Activated T-cell treated with anti-CD3 and anti-CD28 coated beads, Interleukin-2, amount 50 U/mL, for 24 hours (primary cell): ENCODE measurements at regions not wholly inside any gene's neighbourhood (a gene's known extent, or its start where the extent isn't known, plus 50 kb on each side); places are given as distances from the start of the nearest gene placed in this dataset.

ENCODE experiments used
- DNase-seq: peaks from one replicate; pipeline ENCODE4 v3.0.0-alpha.2; 2020
- H3K27ac Mint-ChIP-seq: 2 replicates; pipeline ENCODE4 v1.8.0; 2020; ENCODE audit warnings: mild to moderate bottlenecking, mixed read lengths
- H3K27me3 Mint-ChIP-seq: 2 replicates; pipeline ENCODE4 v1.8.0; 2020; ENCODE audit warnings: mixed read lengths
- H3K36me3 Mint-ChIP-seq: 2 replicates; pipeline ENCODE4 v1.8.0; 2020; ENCODE audit warnings: low read depth, mixed read lengths
- H3K4me1 Mint-ChIP-seq: 2 replicates; pipeline ENCODE4 v1.8.0; 2020; ENCODE audit warnings: low read depth, mixed read lengths
- H3K4me3 Mint-ChIP-seq: 2 replicates; pipeline ENCODE4 v1.8.0; 2020; ENCODE audit warnings: mild to moderate bottlenecking, moderate library complexity, mixed read lengths
- H3K9me3 Mint-ChIP-seq: 2 replicates; pipeline ENCODE4 v1.8.0; 2020; ENCODE audit warnings: mixed read lengths

- H3K27me3 Mint-ChIP-seq, result no peaks in the 10 kb centered on the region
- no peaks in the 10 kb centered on the region for H3K36me3 Mint-ChIP-seq
- H3K9me3 Mint-ChIP-seq, result no peaks in the 10 kb centered on the region
- no peak overlapping the region for H3K4me3 Mint-ChIP-seq
- DNase-seq, result no peak
- peaks cover 9% of the 10 kb centered on the region for H3K4me1 Mint-ChIP-seq
- H3K27ac Mint-ChIP-seq, result no peak overlapping the region
Observed at GRCh38 chr7:18352339-18353255, 143.0 kb upstream of the HDAC9 start.

GRCh38 chr7:18353339-18353738 lies 142.2 kb upstream of the HDAC9 start:
- no peaks in the 10 kb centered on the region for H3K27me3 Mint-ChIP-seq
- H3K4me1 Mint-ChIP-seq, result peaks cover 9% of the 10 kb centered on the region
- no peak for DNase-seq
- H3K27ac Mint-ChIP-seq, result no peak overlapping the region
- H3K4me3 Mint-ChIP-seq, result no peak overlapping the region
- no peaks in the 10 kb centered on the region for H3K36me3 Mint-ChIP-seq
- H3K9me3 Mint-ChIP-seq, result no peaks in the 10 kb centered on the region

GRCh38 chr7:18354108-18355085 lies 141.2 kb upstream of the HDAC9 start:
- Mint-ChIP-seq H3K9me3 (no peaks in the 10 kb centered on the region), H3K27ac (no peak overlapping the region), H3K4me3 (no peak overlapping the region), H3K27me3 (no peaks in the 10 kb centered on the region), H3K36me3 (no peaks in the 10 kb centered on the region), H3K4me1 (peaks cover 9% of the 10 kb centered on the region)
- no peak for DNase-seq

GRCh38 chr7:18356191-18356645 lies 139.3 kb upstream of the HDAC9 start:
- Mint-ChIP-seq H3K27ac (no peak overlapping the region), H3K27me3 (no peaks in the 10 kb centered on the region), H3K4me3 (peak overlapping the region; percentile 43), H3K4me1 (peaks cover 9% of the 10 kb centered on the region), H3K36me3 (no peaks in the 10 kb centered on the region), H3K9me3 (no peaks in the 10 kb centered on the region)
- DNase-seq, result no peak

- Mint-ChIP-seq H3K27me3 (no peaks in the 10 kb centered on the region), H3K27ac (no peak overlapping the region), H3K36me3 (no peaks in the 10 kb centered on the region), H3K9me3 (no peaks in the 10 kb centered on the region), H3K4me1 (peaks cover 9% of the 10 kb centered on the region), H3K4me3 (no peak overlapping the region)
- DNase-seq, result no peak
Observed at GRCh38 chr7:18357691-18358090, 137.9 kb upstream of the HDAC9 start.

- no peak overlapping the region for H3K4me3 Mint-ChIP-seq
- no peaks in the 10 kb centered on the region for H3K9me3 Mint-ChIP-seq
- no peaks in the 10 kb centered on the region for H3K36me3 Mint-ChIP-seq
- no peaks in the 10 kb centered on the region for H3K4me1 Mint-ChIP-seq
- no peaks in the 10 kb centered on the region for H3K27me3 Mint-ChIP-seq
- DNase-seq, result no peak
- H3K27ac Mint-ChIP-seq, result no peak overlapping the region
Observed at GRCh38 chr7:18361756-18362155, 133.8 kb upstream of the HDAC9 start.

GRCh38 chr7:18363751-18364380 lies 131.7 kb upstream of the HDAC9 start:
- H3K4me1 Mint-ChIP-seq, result no peaks in the 10 kb centered on the region
- no peaks in the 10 kb centered on the region for H3K9me3 Mint-ChIP-seq
- no peaks in the 10 kb centered on the region for H3K36me3 Mint-ChIP-seq
- H3K27me3 Mint-ChIP-seq, result no peaks in the 10 kb centered on the region
- no peak overlapping the region for H3K4me3 Mint-ChIP-seq
- no peak for DNase-seq
- no peak overlapping the region for H3K27ac Mint-ChIP-seq

GRCh38 chr7:18364396-18364795 lies 131.2 kb upstream of the HDAC9 start:
- no peaks in the 10 kb centered on the region for H3K9me3 Mint-ChIP-seq
- DNase-seq, result no peak
- no peaks in the 10 kb centered on the region for H3K4me1 Mint-ChIP-seq
- no peak overlapping the region for H3K4me3 Mint-ChIP-seq
- H3K36me3 Mint-ChIP-seq, result no peaks in the 10 kb centered on the region
- H3K27ac Mint-ChIP-seq, result no peak overlapping the region
- H3K27me3 Mint-ChIP-seq, result no peaks in the 10 kb centered on the region

- H3K4me3 Mint-ChIP-seq, result no peak overlapping the region
- no peaks in the 10 kb centered on the region for H3K27me3 Mint-ChIP-seq
- H3K27ac Mint-ChIP-seq, result no peak overlapping the region
- no peak for DNase-seq
- H3K4me1 Mint-ChIP-seq, result no peaks in the 10 kb centered on the region
- no peaks in the 10 kb centered on the region for H3K36me3 Mint-ChIP-seq
- no peaks in the 10 kb centered on the region for H3K9me3 Mint-ChIP-seq
Observed at GRCh38 chr7:18366394-18366793, 129.2 kb upstream of the HDAC9 start.

- Mint-ChIP-seq H3K9me3 (no peaks in the 10 kb centered on the region), H3K36me3 (no peaks in the 10 kb centered on the region), H3K27me3 (no peaks in the 10 kb centered on the region), H3K4me1 (no peaks in the 10 kb centered on the region), H3K4me3 (no peak overlapping the region), H3K27ac (no peak overlapping the region)
- no peak for DNase-seq
Observed at GRCh38 chr7:18369011-18369410, 126.5 kb upstream of the HDAC9 start.

- Mint-ChIP-seq H3K27ac (no peak overlapping the region), H3K4me1 (no peaks in the 10 kb centered on the region), H3K27me3 (no peaks in the 10 kb centered on the region), H3K36me3 (no peaks in the 10 kb centered on the region), H3K9me3 (no peaks in the 10 kb centered on the region), H3K4me3 (no peak overlapping the region)
- no peak for DNase-seq
Observed at GRCh38 chr7:18370633-18371032, 124.9 kb upstream of the HDAC9 start.

GRCh38 chr7:18378989-18379605 lies 116.5 kb upstream of the HDAC9 start:
- no peaks in the 10 kb centered on the region for H3K4me1 Mint-ChIP-seq
- no peak overlapping the region for H3K27ac Mint-ChIP-seq
- no peaks in the 10 kb centered on the region for H3K9me3 Mint-ChIP-seq
- DNase-seq, result no peak
- H3K36me3 Mint-ChIP-seq, result no peaks in the 10 kb centered on the region
- H3K27me3 Mint-ChIP-seq, result no peaks in the 10 kb centered on the region
- H3K4me3 Mint-ChIP-seq, result no peak overlapping the region

- H3K36me3 Mint-ChIP-seq, result no peaks in the 10 kb centered on the region
- no peak for DNase-seq
- no peak overlapping the region for H3K4me3 Mint-ChIP-seq
- no peaks in the 10 kb centered on the region for H3K27me3 Mint-ChIP-seq
- H3K9me3 Mint-ChIP-seq, result no peaks in the 10 kb centered on the region
- H3K4me1 Mint-ChIP-seq, result no peaks in the 10 kb centered on the region
- H3K27ac Mint-ChIP-seq, result no peak overlapping the region
Observed at GRCh38 chr7:18384491-18385143, 110.9 kb upstream of the HDAC9 start.

- no peaks in the 10 kb centered on the region for H3K36me3 Mint-ChIP-seq
- no peaks in the 10 kb centered on the region for H3K9me3 Mint-ChIP-seq
- H3K27ac Mint-ChIP-seq, result no peak overlapping the region
- H3K27me3 Mint-ChIP-seq, result no peaks in the 10 kb centered on the region
- DNase-seq, result no peak
- no peaks in the 10 kb centered on the region for H3K4me1 Mint-ChIP-seq
- H3K4me3 Mint-ChIP-seq, result no peak overlapping the region
Observed at GRCh38 chr7:18386607-18387006, 108.9 kb upstream of the HDAC9 start.
